GM12864 (cell line): ENCODE measurements at regions not wholly inside any gene's neighbourhood (a gene's known extent, or its start where the extent isn't known, plus 50 kb on each side); places are given as distances from the start of the nearest gene placed in this dataset.

Experiments used
- DNase-seq: peaks from one replicate; pipeline ENCODE4 v3.0.0-alpha.2; 2011; ENCODE audit warnings: low read depth
- H3K4me3 ChIP-seq: 2 replicates; pipeline ENCODE4 v1.5.1; 2011; ENCODE audit warnings: mild to moderate bottlenecking, low read depth, low read length, control low read depth
- TF ChIP-seq, protein P1 (sequence below): IDR thresholded peaks from 2 replicates; pipeline ENCODE4 v1.5.1; 2011; ENCODE audit warnings: low read depth, mild to moderate bottlenecking, moderate library complexity, low read length, control low read depth, inconsistent platforms; ENCODE audit errors: missing control alignments

DNA sequence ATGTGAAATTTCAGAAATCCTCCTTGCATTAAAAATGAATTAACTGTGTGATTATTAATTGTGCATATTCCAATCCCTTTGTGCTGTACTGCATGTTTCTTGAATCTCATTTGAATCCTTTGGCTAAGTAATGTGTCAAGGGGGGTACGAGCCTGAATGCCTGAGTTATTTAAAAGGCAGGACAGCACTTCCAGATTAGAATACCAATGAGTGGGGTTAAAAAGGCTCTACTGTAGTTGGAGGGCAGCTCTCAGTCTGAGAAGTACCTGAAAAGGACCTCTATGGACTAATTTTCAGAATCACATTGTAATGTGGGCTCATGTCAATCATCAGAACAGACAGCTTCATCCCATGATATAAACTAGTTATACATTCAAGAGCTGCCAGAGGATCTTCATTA, 423.0 kb downstream of the GRB14 start:
- TF ChIP-seq, protein P1, sequence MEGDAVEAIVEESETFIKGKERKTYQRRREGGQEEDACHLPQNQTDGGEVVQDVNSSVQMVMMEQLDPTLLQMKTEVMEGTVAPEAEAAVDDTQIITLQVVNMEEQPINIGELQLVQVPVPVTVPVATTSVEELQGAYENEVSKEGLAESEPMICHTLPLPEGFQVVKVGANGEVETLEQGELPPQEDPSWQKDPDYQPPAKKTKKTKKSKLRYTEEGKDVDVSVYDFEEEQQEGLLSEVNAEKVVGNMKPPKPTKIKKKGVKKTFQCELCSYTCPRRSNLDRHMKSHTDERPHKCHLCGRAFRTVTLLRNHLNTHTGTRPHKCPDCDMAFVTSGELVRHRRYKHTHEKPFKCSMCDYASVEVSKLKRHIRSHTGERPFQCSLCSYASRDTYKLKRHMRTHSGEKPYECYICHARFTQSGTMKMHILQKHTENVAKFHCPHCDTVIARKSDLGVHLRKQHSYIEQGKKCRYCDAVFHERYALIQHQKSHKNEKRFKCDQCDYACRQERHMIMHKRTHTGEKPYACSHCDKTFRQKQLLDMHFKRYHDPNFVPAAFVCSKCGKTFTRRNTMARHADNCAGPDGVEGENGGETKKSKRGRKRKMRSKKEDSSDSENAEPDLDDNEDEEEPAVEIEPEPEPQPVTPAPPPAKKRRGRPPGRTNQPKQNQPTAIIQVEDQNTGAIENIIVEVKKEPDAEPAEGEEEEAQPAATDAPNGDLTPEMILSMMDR, result no peak
- no peak for DNase-seq
- no peak overlapping the region for H3K4me3 ChIP-seq

DNA sequence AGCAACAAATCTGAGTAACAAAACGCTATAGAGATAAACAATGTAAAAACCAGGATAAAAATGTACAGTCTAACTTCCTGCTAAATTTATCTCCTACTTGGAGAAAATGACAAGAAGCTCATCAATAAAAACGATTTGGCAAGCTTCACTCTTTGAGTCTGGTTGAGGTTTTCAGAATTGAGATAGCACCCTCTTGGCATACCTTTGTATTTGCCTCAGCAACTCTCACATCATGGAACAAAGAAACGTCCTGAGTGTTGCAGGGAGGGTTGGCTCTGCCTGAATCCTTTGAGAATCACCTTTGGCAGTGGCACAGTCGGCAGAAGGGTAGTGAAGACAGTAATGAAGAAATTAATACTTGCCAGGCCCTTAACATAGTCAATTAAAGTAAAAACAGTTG, 430.6 kb downstream of the GRB14 start:
- DNase-seq, result no peak
- TF ChIP-seq, protein P1, result no peak
- no peak overlapping the region for H3K4me3 ChIP-seq

DNA sequence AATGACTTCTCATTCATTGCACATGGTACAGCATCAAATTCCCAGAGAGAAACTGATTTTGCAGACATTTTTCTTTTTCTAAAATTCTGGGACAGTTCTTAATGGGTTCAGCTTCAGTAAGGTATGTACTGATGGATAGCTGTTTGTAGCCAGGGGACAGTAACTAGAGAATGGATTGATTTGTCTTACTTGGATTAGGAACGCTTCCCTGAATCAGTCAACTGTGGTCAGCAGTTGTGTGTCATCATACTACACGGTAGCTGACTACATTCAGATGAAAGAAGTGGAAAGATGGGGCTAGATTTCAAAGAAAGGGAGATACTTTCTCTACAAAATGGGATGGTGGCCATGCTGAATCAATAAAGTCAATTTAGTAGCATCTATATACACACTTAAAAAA, 431.4 kb downstream of the GRB14 start:
- TF ChIP-seq, protein P1, result no peak
- no peak overlapping the region for H3K4me3 ChIP-seq
- DNase-seq, result no peak

DNA sequence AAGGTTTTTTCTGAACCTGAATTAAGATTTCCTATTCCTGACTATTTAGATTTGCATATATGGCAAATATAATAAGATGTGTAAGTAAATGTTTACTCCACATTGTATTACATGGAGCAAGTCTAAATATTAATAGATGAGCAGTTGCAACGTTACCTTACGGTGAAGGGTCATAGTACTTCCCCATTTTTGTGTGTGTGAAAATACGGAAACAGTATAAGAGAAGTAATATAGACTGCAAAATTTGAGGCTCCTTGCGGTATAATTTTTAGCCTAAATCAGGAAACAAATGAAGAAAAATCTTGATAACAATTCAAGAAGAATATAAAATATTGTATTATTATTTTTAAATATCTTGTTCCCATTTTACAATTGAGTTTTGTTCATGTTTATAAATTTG, 434.2 kb downstream of the GRB14 start:
- TF ChIP-seq, protein P1, result no peak
- H3K4me3 ChIP-seq, result no peak overlapping the region
- DNase-seq, result no peak

DNA sequence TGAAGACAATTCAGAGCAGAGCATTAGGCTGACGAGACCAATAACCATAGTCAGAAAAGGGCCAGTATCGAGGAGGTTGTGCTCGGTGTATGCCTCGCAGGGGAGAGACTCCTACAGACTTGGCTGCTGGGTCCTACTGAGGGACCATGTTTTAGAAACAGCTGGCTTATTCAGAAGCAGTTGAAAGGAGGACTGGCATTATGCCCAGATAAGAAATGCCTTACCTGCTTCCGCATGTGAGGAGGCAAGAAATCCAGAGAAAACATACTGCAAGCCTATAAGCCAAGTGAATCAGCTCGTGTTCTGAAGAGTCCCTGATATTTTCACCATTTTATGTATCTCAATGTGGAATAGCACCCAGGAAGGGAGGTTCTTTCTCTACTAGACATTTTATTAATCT, 434.7 kb downstream of the GRB14 start:
- no peak overlapping the region for H3K4me3 ChIP-seq
- DNase-seq, result no peak
- TF ChIP-seq, protein P1, result no peak

DNA sequence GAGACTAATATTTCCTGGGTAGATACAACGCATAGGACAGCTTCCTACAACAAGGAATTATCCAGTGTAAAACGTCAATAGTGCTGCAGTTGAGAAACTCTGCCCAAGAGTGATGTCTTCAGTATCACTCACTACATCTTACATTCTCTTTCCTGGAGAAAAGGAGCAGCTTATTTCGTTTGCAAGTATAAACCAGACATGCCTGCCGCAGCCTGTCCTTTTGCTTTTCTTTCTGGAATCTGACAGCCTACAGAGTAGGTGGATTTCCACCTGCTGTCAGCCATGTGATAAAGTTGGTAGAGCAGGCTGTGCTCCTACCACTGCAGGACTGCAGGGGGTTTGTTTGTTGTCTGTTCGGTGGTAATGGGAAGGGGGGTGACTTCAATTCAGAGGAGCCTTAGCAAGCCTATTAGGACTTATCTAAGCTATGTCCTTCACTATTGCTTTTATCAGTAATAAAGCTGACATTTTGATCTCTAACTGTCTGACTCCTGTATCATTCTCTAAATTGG, 439.1 kb downstream of the GRB14 start:
- no peak overlapping the region for H3K4me3 ChIP-seq

More for the DNA sequence above, 439.1 kb downstream of the GRB14 start:
- DNase-seq, result no peak
- TF ChIP-seq, protein P1, result no peak
